BE2C (cell line): ENCODE measurements at regions not wholly inside any gene's neighbourhood (a gene's known extent, or its start where the extent isn't known, plus 50 kb on each side); places are given as distances from the start of the nearest gene placed in this dataset.

Experiments used
- DNase-seq: peaks from one replicate; pipeline ENCODE4 v3.0.0-alpha.2; 2020
- H3K27me3 ChIP-seq: fragments of 250-450 bp; sonication (Bioruptor Pico); 2 replicates; pipeline ENCODE4 v1.5.1; 2020; ENCODE audit warnings: mild to moderate bottlenecking
- H3K36me3 ChIP-seq: fragments of 250-450 bp; sonication (Bioruptor Pico); 2 replicates; pipeline ENCODE4 v1.5.1; 2020; ENCODE audit warnings: mild to moderate bottlenecking
- H3K4me1 ChIP-seq: fragments of 250-450 bp; sonication (Bioruptor Pico); 2 replicates; pipeline ENCODE4 v1.5.1; 2020
- H3K4me3 ChIP-seq: 2 replicates; pipeline ENCODE4 v1.5.1; 2011; ENCODE audit warnings: low read depth, low read length
- H3K9me3 ChIP-seq: fragments of 250-450 bp; sonication (Bioruptor Pico); 2 replicates; pipeline ENCODE4 v1.5.1; 2020
- TF ChIP-seq, protein P1 (sequence below): IDR thresholded peaks from 2 replicates; pipeline ENCODE4 v1.5.1; 2012; ENCODE audit warnings: mild to moderate bottlenecking, low read depth, low read length

DNA sequence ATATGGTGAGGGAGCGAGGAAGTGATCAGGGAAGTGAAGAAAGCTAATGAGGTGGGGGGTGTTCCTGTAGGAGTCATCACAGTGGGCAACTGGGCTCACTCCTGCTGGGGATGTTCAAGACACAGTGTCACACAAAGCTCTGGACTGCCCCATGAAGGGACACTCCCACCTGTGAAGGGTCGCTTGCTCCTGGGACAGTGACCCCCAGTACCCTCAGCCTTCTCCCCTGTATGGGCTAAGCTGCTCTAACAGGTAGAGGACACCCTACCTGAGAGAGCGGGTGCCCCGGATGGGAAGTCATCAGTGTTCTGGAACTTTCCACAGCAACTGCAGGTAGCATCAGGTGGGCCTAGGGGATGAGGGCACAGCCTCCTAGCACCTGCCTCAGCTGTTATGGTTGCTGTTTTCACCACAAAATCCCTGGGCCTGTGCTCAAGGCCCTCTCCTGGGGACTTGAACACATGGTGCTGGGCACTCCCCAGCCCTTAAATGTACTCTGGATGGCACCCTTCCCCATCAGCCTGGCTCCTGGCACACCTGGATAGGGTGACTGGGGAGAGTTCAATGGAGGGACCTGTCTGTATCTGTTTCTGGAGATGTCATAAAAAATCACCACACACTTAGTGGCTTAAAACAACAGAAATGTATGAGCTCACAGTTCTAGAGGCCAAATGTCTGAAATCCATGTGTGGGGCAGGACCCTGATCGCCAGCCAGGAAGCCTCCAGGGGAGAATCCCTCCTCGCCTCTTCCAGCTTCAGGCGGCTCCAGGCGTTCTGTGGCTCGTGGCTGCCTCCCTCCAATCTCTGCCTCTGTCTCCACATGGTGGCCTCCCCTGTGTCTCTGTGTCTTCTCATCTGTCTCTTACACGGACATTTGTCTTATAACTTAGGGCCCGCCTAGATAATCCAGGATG is 104.0 kb upstream of the CDH5 start:
- DNase-seq = no peak
- no peaks in the 10 kb centered on the region for H3K36me3 ChIP-seq
- no peak overlapping the region for H3K4me3 ChIP-seq
- H3K27me3 ChIP-seq = no peaks in the 10 kb centered on the region
- TF ChIP-seq, protein P1, sequence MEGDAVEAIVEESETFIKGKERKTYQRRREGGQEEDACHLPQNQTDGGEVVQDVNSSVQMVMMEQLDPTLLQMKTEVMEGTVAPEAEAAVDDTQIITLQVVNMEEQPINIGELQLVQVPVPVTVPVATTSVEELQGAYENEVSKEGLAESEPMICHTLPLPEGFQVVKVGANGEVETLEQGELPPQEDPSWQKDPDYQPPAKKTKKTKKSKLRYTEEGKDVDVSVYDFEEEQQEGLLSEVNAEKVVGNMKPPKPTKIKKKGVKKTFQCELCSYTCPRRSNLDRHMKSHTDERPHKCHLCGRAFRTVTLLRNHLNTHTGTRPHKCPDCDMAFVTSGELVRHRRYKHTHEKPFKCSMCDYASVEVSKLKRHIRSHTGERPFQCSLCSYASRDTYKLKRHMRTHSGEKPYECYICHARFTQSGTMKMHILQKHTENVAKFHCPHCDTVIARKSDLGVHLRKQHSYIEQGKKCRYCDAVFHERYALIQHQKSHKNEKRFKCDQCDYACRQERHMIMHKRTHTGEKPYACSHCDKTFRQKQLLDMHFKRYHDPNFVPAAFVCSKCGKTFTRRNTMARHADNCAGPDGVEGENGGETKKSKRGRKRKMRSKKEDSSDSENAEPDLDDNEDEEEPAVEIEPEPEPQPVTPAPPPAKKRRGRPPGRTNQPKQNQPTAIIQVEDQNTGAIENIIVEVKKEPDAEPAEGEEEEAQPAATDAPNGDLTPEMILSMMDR = no peak
- no peaks in the 10 kb centered on the region for H3K4me1 ChIP-seq
- H3K9me3 ChIP-seq = no peaks in the 10 kb centered on the region

GRCh38 chr16:66261826-66262225 is 104.7 kb upstream of the CDH5 start:
- Histone ChIP-seq H3K4me3 (no peak overlapping the region), H3K27me3 (no peaks in the 10 kb centered on the region), H3K4me1 (no peaks in the 10 kb centered on the region), H3K36me3 (no peaks in the 10 kb centered on the region), H3K9me3 (no peaks in the 10 kb centered on the region)
- TF ChIP-seq, protein P1 = no peak
- no peak for DNase-seq

GRCh38 chr16:66260522-66261254 is 105.8 kb upstream of the CDH5 start:
- H3K27me3 ChIP-seq = no peaks in the 10 kb centered on the region

DNA sequence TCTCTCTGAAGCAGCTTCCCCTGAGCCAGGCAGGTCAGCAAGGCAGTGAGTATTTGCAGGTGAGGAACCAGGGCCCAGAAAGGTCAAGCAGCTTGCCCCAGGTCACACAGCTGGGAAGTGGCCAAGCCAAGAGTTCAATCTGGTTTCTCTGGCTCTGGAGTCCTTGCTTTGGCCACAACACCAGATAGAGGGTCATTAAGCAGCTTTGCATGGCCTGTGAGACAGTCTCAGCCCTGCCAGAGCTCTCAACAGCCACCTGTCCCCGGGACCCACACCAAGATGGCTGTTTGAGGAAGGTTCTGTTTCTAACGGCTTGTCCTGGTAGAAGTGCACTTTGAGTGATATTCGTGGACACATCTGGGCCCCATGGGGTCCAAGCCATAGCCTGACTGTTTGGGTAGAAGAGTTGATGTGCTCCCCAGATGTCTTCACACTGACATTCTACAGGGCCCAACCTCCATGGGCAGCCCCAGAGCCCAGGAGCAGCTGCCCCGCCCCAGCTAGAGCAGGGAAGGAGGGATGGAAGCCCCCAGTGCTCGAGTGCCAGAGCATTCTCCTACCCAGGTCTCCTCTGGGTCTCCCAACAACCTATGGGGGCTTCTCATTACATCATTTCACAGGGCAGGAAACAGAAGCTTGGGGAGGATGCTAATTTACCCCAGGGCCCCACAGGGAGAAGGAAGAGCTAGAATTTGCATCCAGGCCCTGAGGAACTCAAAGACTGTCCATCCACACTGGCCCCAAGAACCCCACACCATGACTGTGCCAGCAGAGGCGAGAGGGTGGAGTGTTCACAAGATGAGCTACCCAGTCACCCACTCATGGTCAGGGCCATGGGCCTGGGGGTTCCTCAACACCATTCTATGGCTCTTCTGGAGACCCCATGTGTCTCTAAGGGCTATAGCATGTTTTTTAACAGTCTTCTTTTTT is 107.3 kb upstream of the CDH5 start:
- DNase-seq = no peak
- Histone ChIP-seq H3K27me3 (no peaks in the 10 kb centered on the region), H3K36me3 (no peaks in the 10 kb centered on the region), H3K4me3 (no peak overlapping the region), H3K9me3 (no peaks in the 10 kb centered on the region), H3K4me1 (no peaks in the 10 kb centered on the region)
- TF ChIP-seq, protein P1 = no peak

More at GRCh38 chr16:66260522-66261254, 105.8 kb upstream of the CDH5 start:
- Histone ChIP-seq H3K4me3 (no peak overlapping the region), H3K36me3 (no peaks in the 10 kb centered on the region), H3K9me3 (no peaks in the 10 kb centered on the region), H3K4me1 (no peaks in the 10 kb centered on the region)
- no peak for DNase-seq
- TF ChIP-seq, protein P1 = no peak

GRCh38 chr16:66256919-66257318 is 109.6 kb upstream of the CDH5 start:
- Histone ChIP-seq H3K9me3 (no peaks in the 10 kb centered on the region), H3K4me1 (no peaks in the 10 kb centered on the region), H3K27me3 (no peaks in the 10 kb centered on the region), H3K36me3 (no peaks in the 10 kb centered on the region), H3K4me3 (no peak overlapping the region)
- TF ChIP-seq, protein P1 = no peak
- no peak for DNase-seq
